ENCODE measurements at regions not wholly inside any gene's neighbourhood (a gene's known extent, or its start where the extent isn't known, plus 50 kb on each side); places are given as distances from the start of the nearest gene placed in this dataset.

DNA sequence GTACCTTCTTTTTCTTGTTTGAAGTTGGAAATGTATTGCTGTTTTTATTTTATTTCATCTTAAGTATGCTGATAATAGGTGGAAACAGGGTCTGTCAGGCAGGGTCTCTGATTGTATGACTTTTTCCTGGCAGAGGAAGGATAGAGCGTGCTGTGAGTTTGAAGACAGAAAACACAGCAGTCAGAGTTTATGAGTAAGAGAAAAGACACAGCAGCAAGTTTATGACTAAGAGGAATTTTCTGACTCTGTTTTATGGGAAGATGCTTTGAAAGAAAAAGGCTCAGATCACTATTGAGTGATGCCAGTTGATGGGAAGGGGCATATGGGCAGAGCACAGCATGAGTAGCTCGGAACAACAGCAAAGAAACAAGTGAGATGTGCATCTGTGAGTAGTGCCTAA, 379.1 kb downstream of the MEIS1 start:
- H3K4me3 ChIP-seq = no peak overlapping the region
- in situ Hi-C loops (cut with MboI) (no loop called here), intact Hi-C loops (cut with micrococcal nuclease; ENCODE audit: unreplicated experiment) (no loop called here)
- no peaks in the 10 kb centered on the region for H3K4me1 ChIP-seq (ENCODE audit: control insufficient read depth, insufficient read depth, low read length)
- TF ChIP-seq HDAC6 (IDR thresholded peaks at IDR 0.05; ENCODE audit: unreplicated experiment) = no peak
- TF ChIP-seq SMARCA5 (IDR thresholded peaks at IDR 0.05) = no peak
- no peak for TF ChIP-seq EP300 (IDR thresholded peaks at IDR 0.05; ENCODE audit: borderline replicate concordance in 1 of 2, control insufficient read depth in 1 of 2, low read depth in 2 of 2, low read length in 2 of 2)
- no peak overlapping the region for H3K9ac ChIP-seq (ENCODE audit: control insufficient read depth, insufficient read depth, low read length)
- no peaks in the 10 kb centered on the region for H3K9me3 ChIP-seq (replicated peaks; ENCODE audit: control insufficient read depth, insufficient read depth, low read length)
- FAIRE-seq (no peak), ATAC-seq (no peak), DNase-seq (ENCODE audit: low read depth, low spot score) (no peak)
- no peaks in the 10 kb centered on the region for H4K20me1 ChIP-seq (ENCODE audit: control insufficient read depth, insufficient read depth)
- ChIA-PET RAD21 (ENCODE audit: unreplicated experiment) (no interaction called here), SMC1A (ENCODE audit: uncharacterized antibody, unreplicated experiment) (no interaction called here), POLR2A (no interaction called here), CTCF (no interaction called here)
- 3% methylated on average over 2 of the region's 2 CpGs for WGBS (ENCODE audit: insufficient coverage, insufficient replicate concordance, low lambda C conversion rate, missing lambda C conversion rate)
- no TSS peak for BruUV-seq (replicated peaks)
- H3K79me2 ChIP-seq (ENCODE audit: control insufficient read depth, insufficient read depth, low read length) = no peaks in the 10 kb centered on the region
- no peak overlapping the region for H2AFZ ChIP-seq (ENCODE audit: control insufficient read depth, low read depth, low read length)
- H3K4me2 ChIP-seq (ENCODE audit: control insufficient read depth, insufficient read depth) = no peak overlapping the region
- no peak overlapping the region for H3K27ac ChIP-seq (ENCODE audit: control insufficient read depth, insufficient read depth)
- H3K27me3 ChIP-seq (replicated peaks in 1 of 2; ENCODE audit: control insufficient read depth in 2 of 2, insufficient read depth in 2 of 2, low read length in 1 of 2) = no peaks in the 10 kb centered on the region
- H3K36me3 ChIP-seq (ENCODE audit: control insufficient read depth in 2 of 2, insufficient read depth in 2 of 2, low read length in 1 of 2) = no peaks in the 10 kb centered on the region

GRCh38 chr2:66814916-66815315, 380.0 kb downstream of the MEIS1 start:
- Histone ChIP-seq H3K27me3 (replicated peaks in 1 of 2; ENCODE audit: control insufficient read depth in 2 of 2, insufficient read depth in 2 of 2, low read length in 1 of 2) (no peaks in the 10 kb centered on the region), H3K27ac (ENCODE audit: control insufficient read depth, insufficient read depth) (no peak overlapping the region), H3K36me3 (ENCODE audit: control insufficient read depth in 2 of 2, insufficient read depth in 2 of 2, low read length in 1 of 2) (no peaks in the 10 kb centered on the region), H4K20me1 (ENCODE audit: control insufficient read depth, insufficient read depth) (no peaks in the 10 kb centered on the region), H3K4me3 (no peak overlapping the region), H3K9me3 (replicated peaks; ENCODE audit: control insufficient read depth, insufficient read depth, low read length) (no peaks in the 10 kb centered on the region), H2AFZ (ENCODE audit: control insufficient read depth, low read depth, low read length) (no peak overlapping the region), H3K4me2 (ENCODE audit: control insufficient read depth, insufficient read depth) (no peak overlapping the region), H3K9ac (ENCODE audit: control insufficient read depth, insufficient read depth, low read length) (no peak overlapping the region), H3K79me2 (ENCODE audit: control insufficient read depth, insufficient read depth, low read length) (no peaks in the 10 kb centered on the region), H3K4me1 (ENCODE audit: control insufficient read depth, insufficient read depth, low read length) (no peaks in the 10 kb centered on the region)
- ChIA-PET SMC1A (ENCODE audit: uncharacterized antibody, unreplicated experiment) (no interaction called here), POLR2A (no interaction called here), RAD21 (ENCODE audit: unreplicated experiment) (no interaction called here), CTCF (no interaction called here)
- intact Hi-C loops (cut with micrococcal nuclease; ENCODE audit: unreplicated experiment) (no loop called here), in situ Hi-C loops (cut with MboI) (no loop called here)
- 0% methylated on average over 1 of the region's 1 CpG for WGBS (ENCODE audit: insufficient coverage, insufficient replicate concordance, low lambda C conversion rate, missing lambda C conversion rate)
- DNase-seq (ENCODE audit: low read depth, low spot score) (no peak), ATAC-seq (no peak), FAIRE-seq (no peak)
- no TSS peak for BruUV-seq (replicated peaks)
- TF ChIP-seq ZNF384 (IDR thresholded peaks at IDR 0.05; ENCODE audit: borderline replicate concordance, low read depth, low read length) (no peak), GABPA (IDR thresholded peaks at IDR 0.05; ENCODE audit: low read depth) (no peak), JUNB (IDR thresholded peaks at IDR 0.05) (no peak), POLR2AphosphoS5 (IDR thresholded peaks at IDR 0.05; ENCODE audit: low read length) (no peak), PML (IDR thresholded peaks at IDR 0.05; ENCODE audit: low read length) (no peak), KDM1A (IDR thresholded peaks at IDR 0.05; ENCODE audit: borderline replicate concordance) (no peak), BCL3 (IDR thresholded peaks at IDR 0.05; ENCODE audit: borderline replicate concordance, insufficient read depth, low read depth, low read length, poor library complexity, severe bottlenecking) (no peak), MEF2A (IDR thresholded peaks at IDR 0.05; ENCODE audit: insufficient read depth, low read depth, low read length) (no peak), HDAC2 (IDR thresholded peaks at IDR 0.05) (no peak), RELA (IDR thresholded peaks at IDR 0.05; ENCODE audit: borderline replicate concordance, partially characterized antibody) (no peak), SIN3A (IDR thresholded peaks at IDR 0.05; ENCODE audit: low read depth, low read length) (no peak)
- TF ChIP-seq, protein P1, sequence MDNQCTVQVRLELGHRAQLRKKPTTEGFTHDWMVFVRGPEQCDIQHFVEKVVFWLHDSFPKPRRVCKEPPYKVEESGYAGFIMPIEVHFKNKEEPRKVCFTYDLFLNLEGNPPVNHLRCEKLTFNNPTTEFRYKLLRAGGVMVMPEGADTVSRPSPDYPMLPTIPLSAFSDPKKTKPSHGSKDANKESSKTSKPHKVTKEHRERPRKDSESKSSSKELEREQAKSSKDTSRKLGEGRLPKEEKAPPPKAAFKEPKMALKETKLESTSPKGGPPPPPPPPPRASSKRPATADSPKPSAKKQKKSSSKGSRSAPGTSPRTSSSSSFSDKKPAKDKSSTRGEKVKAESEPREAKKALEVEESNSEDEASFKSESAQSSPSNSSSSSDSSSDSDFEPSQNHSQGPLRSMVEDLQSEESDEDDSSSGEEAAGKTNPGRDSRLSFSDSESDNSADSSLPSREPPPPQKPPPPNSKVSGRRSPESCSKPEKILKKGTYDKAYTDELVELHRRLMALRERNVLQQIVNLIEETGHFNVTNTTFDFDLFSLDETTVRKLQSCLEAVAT (IDR thresholded peaks at IDR 0.05) = no peak

Data from GM12878 (cell line).